Fibroblast of skin of left biceps (primary cell): ENCODE measurements at regions not wholly inside any gene's neighbourhood (a gene's known extent, or its start where the extent isn't known, plus 50 kb on each side); places are given as distances from the start of the nearest gene placed in this dataset.

Experiments used
- DNase-seq, 2 experiments: peaks; one replicate each; pipeline ENCODE4 v3.0.0-alpha.2; 2013; ENCODE audit warnings: low read depth in 2 of 2

DNA sequence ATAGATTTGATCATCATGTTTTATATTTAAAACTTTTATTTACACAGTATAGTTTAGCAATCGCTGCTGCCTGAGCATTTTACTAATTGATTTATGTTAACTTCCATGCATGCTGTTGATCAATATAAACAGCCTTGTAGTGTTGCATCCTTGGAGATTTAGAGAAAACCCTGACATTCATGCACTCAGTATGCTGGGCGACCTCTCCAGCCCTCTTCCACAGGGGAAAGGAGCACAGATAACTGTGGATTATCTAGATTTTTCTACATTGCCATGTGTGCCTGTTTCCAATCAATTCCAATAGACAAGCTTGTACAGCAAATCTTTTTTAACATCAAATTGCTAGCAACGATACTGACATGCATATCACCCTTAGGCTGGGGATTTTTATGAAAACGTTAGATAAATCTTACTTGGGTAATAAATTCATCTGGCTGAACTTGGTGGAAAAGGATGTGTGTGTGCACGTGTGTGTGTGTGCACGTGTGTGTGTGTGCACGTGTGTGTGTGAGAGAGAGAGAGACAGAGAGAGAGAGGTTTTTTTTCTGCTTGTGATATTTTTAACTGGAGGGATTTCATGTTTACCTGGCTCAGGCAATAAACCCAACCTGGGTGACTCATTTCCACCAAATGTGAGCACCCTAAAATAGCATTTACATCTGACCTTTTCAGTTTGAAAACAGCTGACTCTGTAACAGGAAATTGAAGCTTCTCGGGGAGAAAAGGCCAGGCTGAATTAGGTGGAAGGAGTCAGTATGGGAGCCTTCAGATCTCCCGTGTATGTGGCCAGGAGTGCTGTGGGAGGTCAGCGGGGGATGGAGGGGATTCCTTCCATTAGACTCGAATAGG, 339.8 kb downstream of the PRDM2 start:
- no peak for DNase-seq

GRCh38 chr1:14049965-14050364, 350.0 kb downstream of the PRDM2 start:
- no peak for DNase-seq

- no peak for DNase-seq
These were observed 355.6 kb downstream of the PRDM2 start for GRCh38 chr1:14055442-14056223.

GRCh38 chr1:14057640-14058039, 357.7 kb downstream of the PRDM2 start:
- no peak for DNase-seq

DNA sequence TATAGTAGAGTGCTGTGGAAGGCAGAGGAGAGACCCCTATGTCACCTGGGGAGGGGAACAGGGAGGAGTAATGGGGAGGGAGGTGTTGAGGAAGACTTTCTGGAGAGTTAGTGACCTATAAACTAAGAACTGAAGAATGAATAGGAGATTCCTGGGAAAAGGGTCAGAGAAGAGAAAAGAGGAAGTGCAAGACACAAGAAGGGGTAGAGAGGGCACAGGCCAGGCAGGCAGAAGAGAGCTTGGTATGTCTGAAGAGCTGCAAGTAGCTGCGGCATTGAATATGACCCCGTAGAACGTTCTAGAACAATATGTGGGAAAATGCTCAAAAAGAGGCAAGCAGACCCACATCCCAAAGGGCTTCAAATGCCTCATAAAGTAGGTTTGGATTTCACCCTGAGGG, 361.2 kb downstream of the PRDM2 start:
- DNase-seq = no peak

DNA sequence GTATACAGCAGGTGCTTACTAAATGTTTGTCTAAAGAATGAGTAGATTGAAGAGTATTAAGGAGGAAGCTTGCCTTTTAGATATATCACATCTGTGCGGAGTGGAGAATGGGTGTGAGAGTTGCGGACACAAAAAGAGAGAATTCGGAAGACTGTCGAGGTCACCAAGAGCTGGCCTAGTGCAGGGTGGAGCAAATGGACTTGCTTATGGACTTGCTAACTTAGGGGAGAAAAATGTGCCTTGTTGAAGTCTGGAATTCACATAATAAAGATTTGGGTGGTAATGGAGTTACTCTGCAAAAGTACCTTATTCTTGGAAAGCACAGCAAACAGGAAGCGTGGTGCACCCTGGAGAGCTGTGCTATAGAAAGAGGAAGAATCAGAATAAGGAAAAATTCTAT, 361.7 kb downstream of the PRDM2 start:
- no peak for DNase-seq

DNA sequence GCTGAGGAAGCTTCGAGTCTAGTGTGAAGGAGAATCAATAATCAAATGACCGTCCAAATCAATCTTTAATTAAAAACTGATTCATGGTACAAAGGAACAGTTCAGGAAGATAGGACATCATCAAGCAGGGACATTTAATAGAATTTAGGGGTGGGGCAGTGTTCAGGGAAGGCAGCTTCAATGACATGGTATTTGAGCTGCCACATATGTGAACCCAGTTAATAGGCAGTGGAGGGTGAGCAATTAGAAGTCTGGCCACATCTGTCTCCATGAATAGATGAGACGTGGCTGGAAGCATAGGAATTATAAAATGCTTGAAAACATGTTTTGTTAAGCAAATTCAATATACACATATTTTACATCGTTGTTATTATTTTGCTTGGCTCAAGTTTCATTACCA, 362.7 kb downstream of the PRDM2 start:
- DNase-seq = no peak

- no peak for DNase-seq
These were observed 364.9 kb downstream of the PRDM2 start for GRCh38 chr1:14064649-14065442.

DNA sequence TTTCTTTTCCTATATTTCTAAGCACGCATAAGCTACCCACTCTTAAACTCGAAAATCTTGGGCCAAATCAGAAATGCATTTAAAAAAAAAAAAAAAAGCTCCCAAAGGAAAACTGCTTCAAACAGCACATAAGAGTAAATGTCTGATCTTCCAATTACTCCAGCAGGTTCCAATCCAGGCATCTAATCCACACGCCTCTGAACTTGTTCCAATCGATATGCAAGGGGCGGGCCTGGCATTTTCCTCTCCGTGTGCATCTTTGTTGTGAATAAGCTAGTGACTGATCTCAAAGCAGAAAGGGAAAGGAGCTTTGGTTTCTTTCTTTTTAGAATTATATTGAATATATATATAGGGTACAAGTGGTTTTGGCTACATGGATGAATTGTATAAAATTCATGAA, 365.5 kb downstream of the PRDM2 start:
- no peak for DNase-seq

DNA sequence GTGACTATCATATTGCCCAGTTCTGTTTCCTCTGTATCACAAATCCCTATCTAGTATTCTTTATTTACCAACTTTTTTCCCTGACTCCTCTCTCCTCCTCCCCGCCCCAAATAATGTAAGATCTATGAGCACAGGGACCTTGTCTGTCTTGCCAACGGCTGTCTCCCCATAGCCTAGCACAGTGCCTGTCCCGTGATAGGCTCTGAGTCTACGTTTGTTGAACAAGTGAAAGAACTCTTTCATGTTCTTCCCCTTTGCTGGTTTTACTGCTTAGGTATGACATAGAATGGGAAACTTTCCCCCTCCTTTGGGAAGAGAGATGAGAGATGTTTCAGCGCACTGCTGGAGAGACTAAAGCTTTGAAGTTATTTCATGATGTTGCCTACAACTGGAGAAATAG, 367.0 kb downstream of the PRDM2 start:
- DNase-seq = no peak

DNA sequence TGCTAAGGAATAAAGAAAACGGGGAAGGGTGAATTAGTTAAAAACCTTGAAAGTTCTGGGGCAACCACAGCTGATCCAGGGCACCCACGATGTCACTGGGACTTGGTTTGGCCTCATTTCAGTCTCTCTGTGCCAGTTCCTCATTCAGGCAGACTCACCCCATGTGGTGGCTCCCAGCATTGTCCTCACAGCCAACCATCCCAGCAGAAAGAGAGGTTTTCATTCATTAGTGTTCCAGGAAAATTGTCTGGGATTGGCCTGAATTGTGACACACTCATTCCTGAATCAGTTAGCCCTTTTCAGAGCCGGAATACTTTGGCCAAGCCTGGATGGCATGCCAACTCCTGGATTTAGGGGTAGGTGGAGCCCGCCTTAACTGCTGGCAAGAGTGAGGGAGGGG, 367.7 kb downstream of the PRDM2 start:
- no peak for DNase-seq

GRCh38 chr1:14071581-14071980, 371.6 kb downstream of the PRDM2 start:
- DNase-seq = no peak

DNA sequence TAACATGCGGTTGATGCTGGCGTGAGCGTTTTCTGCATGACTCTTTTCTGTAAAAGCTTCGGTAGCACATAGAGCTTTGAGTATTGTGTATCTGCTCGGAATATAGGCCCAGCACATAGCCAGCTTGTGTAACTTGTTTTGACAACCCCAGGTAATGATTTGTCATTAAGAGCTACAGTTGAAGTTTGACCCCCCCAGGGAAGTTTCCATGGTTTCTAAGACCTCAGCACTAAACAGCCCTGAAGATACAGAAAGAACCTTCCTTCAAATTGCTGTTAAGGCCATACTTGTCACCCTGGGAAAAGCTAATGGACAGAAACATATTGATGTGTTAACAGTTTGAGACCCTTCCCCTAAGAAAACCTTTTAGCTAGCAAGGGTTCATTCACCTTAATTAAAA, 380.7 kb downstream of the PRDM2 start:
- no peak for DNase-seq

- DNase-seq = no peak
These were observed 382.3 kb downstream of the PRDM2 start for GRCh38 chr1:14082331-14082730.

- no peak for DNase-seq
These were observed 383.3 kb downstream of the PRDM2 start for GRCh38 chr1:14083277-14083676.

DNA sequence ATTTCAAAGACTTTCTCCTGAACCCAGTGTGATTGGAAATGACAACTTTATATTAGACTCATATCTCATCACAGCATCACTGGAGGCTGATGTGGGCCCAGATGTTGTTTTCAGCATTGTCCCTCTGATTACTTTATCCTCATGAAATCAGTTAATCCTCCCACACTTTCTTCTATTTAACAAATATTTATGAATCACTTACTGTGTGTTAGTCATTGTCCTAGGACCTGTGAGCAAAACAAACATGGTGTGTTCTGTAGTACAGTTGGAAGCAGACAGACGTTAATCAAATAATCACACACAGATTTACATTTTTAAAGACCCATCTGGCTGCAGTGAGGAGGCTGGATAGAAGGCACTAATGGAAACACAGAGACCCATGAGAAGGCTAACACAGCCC, 383.7 kb downstream of the PRDM2 start:
- DNase-seq = no peak

GRCh38 chr1:14090062-14090461, 390.1 kb downstream of the PRDM2 start:
- DNase-seq = no peak

DNA sequence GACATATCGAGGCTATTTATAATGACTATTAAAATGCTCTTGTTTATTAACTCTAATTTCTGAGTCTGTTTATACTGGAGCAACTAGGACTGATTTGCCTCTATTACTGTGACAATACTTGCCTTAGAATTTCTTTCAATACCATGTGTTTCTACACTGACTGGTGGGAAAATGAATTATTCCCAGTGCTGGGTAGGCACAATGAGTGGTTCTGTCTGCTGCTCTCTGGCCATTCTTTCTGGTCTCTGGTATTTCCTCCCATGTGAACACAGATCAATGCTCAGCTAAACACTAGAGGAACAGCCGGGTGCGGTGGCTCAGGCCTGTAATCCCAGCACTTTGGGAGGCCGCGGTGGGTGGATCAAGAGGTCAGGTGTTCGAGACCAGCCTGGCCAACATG, 390.5 kb downstream of the PRDM2 start:
- DNase-seq = no peak

DNA sequence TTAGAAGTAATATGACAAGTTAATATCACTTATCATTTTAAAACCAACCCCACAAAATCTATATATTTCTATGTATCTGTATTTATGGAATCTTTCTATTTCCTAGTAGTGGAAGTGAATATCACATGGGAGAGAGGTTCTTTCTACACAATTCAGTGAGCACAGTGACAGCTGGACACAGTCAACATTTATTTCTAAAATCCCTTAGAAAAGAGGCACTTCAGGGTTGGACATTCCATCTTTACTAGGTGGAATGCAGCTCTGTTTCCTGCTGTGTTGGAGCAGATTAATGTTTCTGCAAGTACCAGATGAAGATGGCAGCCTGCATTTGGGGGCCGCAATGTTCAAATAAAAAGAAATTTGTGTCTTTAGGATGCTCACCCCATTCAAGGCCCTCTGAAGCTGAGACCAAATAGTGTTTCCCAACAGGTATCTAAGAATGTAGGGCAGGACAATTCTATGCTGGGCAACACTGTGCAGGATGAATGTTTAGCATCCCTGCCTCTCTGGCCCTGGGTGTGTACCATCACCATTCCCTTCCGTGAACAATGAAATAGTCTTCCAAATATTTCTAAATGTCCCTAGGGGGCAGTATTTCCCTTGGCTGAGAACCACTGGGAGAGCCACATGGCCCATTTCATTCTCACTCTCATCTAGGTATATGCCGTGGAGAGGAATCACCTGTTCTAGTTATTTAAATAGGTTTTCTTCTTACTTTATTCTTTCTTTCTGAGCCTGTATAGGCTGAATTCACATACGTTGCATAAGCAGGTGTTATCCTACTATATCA, 394.8 kb downstream of the PRDM2 start:
- no peak for DNase-seq

GRCh38 chr1:14098294-14098913, 398.4 kb downstream of the PRDM2 start:
- no peak for DNase-seq

DNA sequence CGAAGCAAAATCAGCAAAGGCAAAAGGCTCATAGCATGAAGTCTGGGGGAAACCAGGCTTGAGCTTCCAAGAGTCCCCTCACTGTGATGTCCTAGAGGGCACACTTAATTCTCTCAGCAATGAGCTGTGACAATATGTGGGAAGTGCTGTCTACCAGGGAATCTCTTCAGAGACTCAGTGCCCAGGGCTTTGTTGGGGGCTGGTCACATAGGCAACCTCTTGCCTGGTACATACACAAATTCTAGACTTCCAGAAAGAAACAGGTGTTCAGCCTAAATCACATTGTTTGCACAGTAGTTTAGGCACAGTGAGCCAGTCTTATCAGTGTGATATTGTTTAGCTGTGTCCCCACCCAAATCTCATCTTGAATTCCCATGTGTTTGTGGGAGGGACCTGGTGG, 400.5 kb downstream of the PRDM2 start:
- DNase-seq = no peak
